ENCODE measurements at regions not wholly inside any gene's neighbourhood (a gene's known extent, or its start where the extent isn't known, plus 50 kb on each side); places are given as distances from the start of the nearest gene placed in this dataset.

DNA sequence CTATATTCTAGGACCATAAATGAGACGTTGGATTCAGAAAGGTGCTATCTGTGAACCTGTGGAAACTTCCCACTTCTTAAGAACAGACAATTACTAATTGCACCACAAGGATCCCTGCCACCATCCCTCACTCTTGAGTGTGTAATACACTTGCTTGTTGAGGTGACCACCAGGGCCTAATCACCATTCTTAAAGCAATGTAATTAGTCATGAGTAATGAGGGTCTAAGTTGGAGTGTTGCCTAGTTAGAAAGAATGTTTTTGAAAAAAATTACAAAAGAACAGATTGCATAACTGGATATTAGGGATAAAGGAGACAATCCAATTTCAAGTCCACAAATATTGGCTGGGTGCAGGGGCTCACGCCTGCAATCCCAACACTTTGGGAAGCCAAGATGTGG is 56.9 kb upstream of the TRIO start:
- no peaks in the 10 kb centered on the region for H3K4me1 Mint-ChIP-seq
- no peak for TF ChIP-seq CTCF (conservative IDR thresholded peaks at IDR 0.05)

GRCh38 chr5:14082973-14083372 is 60.2 kb upstream of the TRIO start:
- Mint-ChIP-seq H3K9me3 (no peaks in the 10 kb centered on the region), H3K27ac (no peak overlapping the region), H3K4me3 (no peak overlapping the region), H3K36me3 (ENCODE audit: low read depth) (no peaks in the 10 kb centered on the region), H3K4me1 (no peaks in the 10 kb centered on the region), H3K27me3 (ENCODE audit: insufficient read depth) (no peaks in the 10 kb centered on the region)
- Histone ChIP-seq H3K27me3 (ENCODE audit: control insufficient read depth, insufficient read depth, low read length, poor library complexity, severe bottlenecking) (no peaks in the 10 kb centered on the region), H3K9me3 (ENCODE audit: control insufficient read depth, low read length) (no peaks in the 10 kb centered on the region), H3K27ac (ENCODE audit: low read depth, low read length) (no peak overlapping the region), H3K4me1 (ENCODE audit: control insufficient read depth, insufficient read depth, low read length) (no peaks in the 10 kb centered on the region), H3K9ac (ENCODE audit: extremely low read depth, low read length, poor library complexity, severe bottlenecking) (no peak overlapping the region), H3K4me3 (ENCODE audit: low read length) (no peak overlapping the region), H3K36me3 (ENCODE audit: control insufficient read depth, insufficient read depth, low read length) (no peaks in the 10 kb centered on the region)
- no peak for TF ChIP-seq CTCF (conservative IDR thresholded peaks at IDR 0.05)
- no peak for DNase-seq
- 87 to 89% methylated on average over 1 to 2 of the region's 2 CpGs for WGBS, 2 experiments (ENCODE audit: insufficient coverage in 1 of 2, insufficient read length in 1 of 2)

More for the DNA sequence above, 56.9 kb upstream of the TRIO start:
- H3K9ac ChIP-seq (ENCODE audit: extremely low read depth, low read length, poor library complexity, severe bottlenecking): no peak overlapping the region
- no peaks in the 10 kb centered on the region for H3K36me3 Mint-ChIP-seq (ENCODE audit: low read depth)
- peaks cover 3% of the 10 kb centered on the region for H3K9me3 Mint-ChIP-seq
- no peak for DNase-seq
- WGBS, 2 experiments (ENCODE audit: insufficient coverage in 1 of 2, insufficient read length in 1 of 2): 97 to 100% methylated on average over 1 to 2 of the region's 2 CpGs
- H3K36me3 ChIP-seq (ENCODE audit: control insufficient read depth, insufficient read depth, low read length): no peaks in the 10 kb centered on the region
- H3K27ac ChIP-seq (ENCODE audit: low read depth, low read length): no peak overlapping the region
- H3K27me3 ChIP-seq (ENCODE audit: control insufficient read depth, insufficient read depth, low read length, poor library complexity, severe bottlenecking): no peaks in the 10 kb centered on the region
- no peak overlapping the region for H3K4me3 ChIP-seq (ENCODE audit: low read length)
- no peak overlapping the region for H3K4me3 Mint-ChIP-seq
- H3K4me1 ChIP-seq (ENCODE audit: control insufficient read depth, insufficient read depth, low read length): no peaks in the 10 kb centered on the region
- no peaks in the 10 kb centered on the region for H3K9me3 ChIP-seq (ENCODE audit: control insufficient read depth, low read length)
- H3K27ac Mint-ChIP-seq: no peak overlapping the region
- no peaks in the 10 kb centered on the region for H3K27me3 Mint-ChIP-seq (ENCODE audit: insufficient read depth)

- WGBS, 2 experiments (ENCODE audit: insufficient coverage in 1 of 2, insufficient read length in 1 of 2): 65 to 67% methylated on average over 3 to 4 of the region's 4 CpGs
- no peak overlapping the region for H3K27ac Mint-ChIP-seq
- no peaks in the 10 kb centered on the region for H3K9me3 Mint-ChIP-seq
These were observed 60.6 kb upstream of the TRIO start for GRCh38 chr5:14082523-14082922.

More at GRCh38 chr5:14082523-14082922, 60.6 kb upstream of the TRIO start:
- H3K4me1 Mint-ChIP-seq: no peaks in the 10 kb centered on the region
- Histone ChIP-seq H3K9me3 (ENCODE audit: control insufficient read depth, low read length) (no peaks in the 10 kb centered on the region), H3K9ac (ENCODE audit: extremely low read depth, low read length, poor library complexity, severe bottlenecking) (no peak overlapping the region), H3K4me1 (ENCODE audit: control insufficient read depth, insufficient read depth, low read length) (no peaks in the 10 kb centered on the region), H3K4me3 (ENCODE audit: low read length) (no peak overlapping the region), H3K27ac (ENCODE audit: low read depth, low read length) (no peak overlapping the region), H3K27me3 (ENCODE audit: control insufficient read depth, insufficient read depth, low read length, poor library complexity, severe bottlenecking) (no peaks in the 10 kb centered on the region), H3K36me3 (ENCODE audit: control insufficient read depth, insufficient read depth, low read length) (no peaks in the 10 kb centered on the region)
- H3K27me3 Mint-ChIP-seq (ENCODE audit: insufficient read depth): no peaks in the 10 kb centered on the region
- DNase-seq: no peak
- H3K4me3 Mint-ChIP-seq: no peak overlapping the region
- no peaks in the 10 kb centered on the region for H3K36me3 Mint-ChIP-seq (ENCODE audit: low read depth)
- no peak for TF ChIP-seq CTCF (conservative IDR thresholded peaks at IDR 0.05)

All from endodermal cell (in vitro differentiated cells).